Fibroblast of lung (primary cell): ENCODE measurements at regions not wholly inside any gene's neighbourhood (a gene's known extent, or its start where the extent isn't known, plus 50 kb on each side); places are given as distances from the start of the nearest gene placed in this dataset.

ENCODE experiments used
- DNase-seq, 2 donors: peaks; one replicate each; pipeline versions ENCODE4 v3.0.0 to v3.0.0-alpha.2; 2010; ENCODE audit warnings: low read depth in 2 of 2
- H2AFZ ChIP-seq: 2 replicates; pipeline ENCODE4 v1.5.1; 2012; ENCODE audit warnings: low read length, control low read depth, inconsistent platforms
- H3K27ac ChIP-seq: 2 replicates; pipeline ENCODE4 v1.5.1; 2011; ENCODE audit warnings: low read length, control low read depth; ENCODE audit not compliant: insufficient read depth
- H3K27me3 ChIP-seq: 2 replicates; pipeline ENCODE4 v1.5.1; 2011; ENCODE audit warnings: mild to moderate bottlenecking, low read length; ENCODE audit not compliant: control insufficient read depth, insufficient read depth
- H3K36me3 ChIP-seq: 2 replicates; pipeline ENCODE4 v1.5.1; 2011; ENCODE audit warnings: low read length; ENCODE audit not compliant: control insufficient read depth, insufficient read depth
- H3K4me1 ChIP-seq: 2 replicates; pipeline ENCODE4 v1.5.1; 2011; ENCODE audit warnings: low read length; ENCODE audit not compliant: control insufficient read depth, insufficient read depth; ENCODE audit errors: extremely low read depth
- H3K4me2 ChIP-seq: 2 replicates; pipeline ENCODE4 v1.5.1; 2011; ENCODE audit warnings: low read length, control low read depth; ENCODE audit not compliant: insufficient read depth; ENCODE audit errors: extremely low read depth
- H3K4me3 ChIP-seq, 4 experiments: fragments of 200-600 bp in 1 of 4; sonication (generic) in 1 of 4; replicated peaks in 1 of 4; 2 replicates each; pipeline ENCODE4 v1.5.1; 2011 to 2016; ENCODE audit warnings: low read length in 4 of 4, low read depth in 3 of 4, mild to moderate bottlenecking in 3 of 4, control low read depth in 2 of 4, inconsistent platforms in 1 of 4, mixed read lengths in 1 of 4; ENCODE audit not compliant: insufficient read depth in 1 of 4; ENCODE audit errors: control extremely low read depth in 1 of 4
- H3K79me2 ChIP-seq: 2 replicates; pipeline ENCODE4 v1.5.1; 2012; ENCODE audit warnings: mild to moderate bottlenecking, low read length, inconsistent platforms; ENCODE audit not compliant: control insufficient read depth, insufficient read depth
- H3K9ac ChIP-seq: 2 replicates; pipeline ENCODE4 v1.5.1; 2011; ENCODE audit warnings: mild to moderate bottlenecking, low read length, control low read depth; ENCODE audit not compliant: insufficient read depth
- H3K9me3 ChIP-seq: 2 replicates; pipeline ENCODE4 v1.5.1; 2012; ENCODE audit warnings: low read depth, low read length; ENCODE audit not compliant: control insufficient read depth, insufficient read depth
- H4K20me1 ChIP-seq: 2 replicates; pipeline ENCODE4 v1.5.1; 2011; ENCODE audit warnings: low read length; ENCODE audit not compliant: control insufficient read depth, insufficient read depth; ENCODE audit errors: extremely low read depth
- EZH2 ChIP-seq: IDR thresholded peaks from 2 replicates; pipeline ENCODE4 v1.5.1; 2012; ENCODE audit warnings: low read length, control low read depth, mild to moderate bottlenecking; ENCODE audit errors: missing control alignments
- TF ChIP-seq, protein P1 (sequence below), 2 donors: IDR thresholded peaks in 1 of 2; conservative IDR thresholded peaks in 1 of 2; 1 replicate in 1 of 2; 2 replicates in 1 of 2; pipeline ENCODE4 v1.5.1; 2011 to 2012; ENCODE audit warnings: low read length in 2 of 2, control low read depth in 1 of 2, inconsistent platforms in 1 of 2, low read depth in 1 of 2, mild to moderate bottlenecking in 1 of 2

DNA sequence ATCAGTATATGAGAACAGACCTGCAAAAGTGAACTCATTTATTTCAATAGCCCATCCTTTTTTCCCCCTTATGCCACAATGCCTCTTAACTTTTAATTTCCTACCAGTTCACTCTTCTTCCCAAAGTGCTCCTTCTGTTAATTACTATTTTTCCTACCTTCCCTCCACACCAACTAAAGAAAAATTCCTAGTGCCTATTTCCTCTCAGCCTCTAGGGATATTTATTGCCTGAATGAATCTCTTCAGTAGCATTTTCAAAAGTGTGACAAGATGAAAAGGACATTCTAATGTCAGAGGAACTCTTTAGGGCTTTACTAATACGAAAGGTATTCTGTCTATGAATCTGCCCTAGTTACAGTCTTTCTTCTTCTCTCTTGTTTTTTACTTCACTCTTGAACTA is 181.1 kb upstream of the SPRY1 start:
- no peak for DNase-seq
- no peak overlapping the region for H3K9ac ChIP-seq
- H3K27me3 ChIP-seq = no peaks in the 10 kb centered on the region
- no peaks in the 10 kb centered on the region for H3K9me3 ChIP-seq
- H3K27ac ChIP-seq = no peak overlapping the region
- H3K79me2 ChIP-seq = no peaks in the 10 kb centered on the region
- H3K4me1 ChIP-seq = no peaks in the 10 kb centered on the region
- no peak overlapping the region for H3K4me3 ChIP-seq
- no peaks in the 10 kb centered on the region for H4K20me1 ChIP-seq
- no peak for TF ChIP-seq EZH2
- TF ChIP-seq, protein P1, sequence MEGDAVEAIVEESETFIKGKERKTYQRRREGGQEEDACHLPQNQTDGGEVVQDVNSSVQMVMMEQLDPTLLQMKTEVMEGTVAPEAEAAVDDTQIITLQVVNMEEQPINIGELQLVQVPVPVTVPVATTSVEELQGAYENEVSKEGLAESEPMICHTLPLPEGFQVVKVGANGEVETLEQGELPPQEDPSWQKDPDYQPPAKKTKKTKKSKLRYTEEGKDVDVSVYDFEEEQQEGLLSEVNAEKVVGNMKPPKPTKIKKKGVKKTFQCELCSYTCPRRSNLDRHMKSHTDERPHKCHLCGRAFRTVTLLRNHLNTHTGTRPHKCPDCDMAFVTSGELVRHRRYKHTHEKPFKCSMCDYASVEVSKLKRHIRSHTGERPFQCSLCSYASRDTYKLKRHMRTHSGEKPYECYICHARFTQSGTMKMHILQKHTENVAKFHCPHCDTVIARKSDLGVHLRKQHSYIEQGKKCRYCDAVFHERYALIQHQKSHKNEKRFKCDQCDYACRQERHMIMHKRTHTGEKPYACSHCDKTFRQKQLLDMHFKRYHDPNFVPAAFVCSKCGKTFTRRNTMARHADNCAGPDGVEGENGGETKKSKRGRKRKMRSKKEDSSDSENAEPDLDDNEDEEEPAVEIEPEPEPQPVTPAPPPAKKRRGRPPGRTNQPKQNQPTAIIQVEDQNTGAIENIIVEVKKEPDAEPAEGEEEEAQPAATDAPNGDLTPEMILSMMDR (conservative IDR thresholded peaks at IDR 0.05 in 1 of 2, IDR thresholded peaks at IDR 0.05 in 1 of 2; ENCODE audit: low read depth in 1 of 2, low read length in 2 of 2) = no peak
- H3K4me2 ChIP-seq = no peak overlapping the region
- H2AFZ ChIP-seq = no peak overlapping the region
- no peaks in the 10 kb centered on the region for H3K36me3 ChIP-seq

DNA sequence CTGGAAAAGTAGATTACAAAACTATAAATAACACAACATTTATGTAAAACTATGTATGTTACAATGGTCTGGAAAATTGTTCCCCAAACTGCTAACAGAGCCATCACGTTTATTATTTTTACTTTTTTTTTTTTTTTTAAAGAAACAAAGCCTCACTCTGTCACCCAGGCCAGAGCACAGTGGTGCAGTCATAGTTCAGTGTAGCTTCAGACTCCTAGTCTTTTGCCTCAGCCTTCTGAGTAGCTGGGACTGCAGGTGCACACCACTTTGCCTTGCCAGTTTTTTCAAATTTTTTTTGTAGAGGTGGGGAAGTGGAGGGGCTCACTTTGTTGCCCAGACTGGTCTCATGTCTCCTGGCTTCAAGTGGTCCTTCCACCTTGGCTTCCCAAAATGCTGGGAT is 180.1 kb upstream of the SPRY1 start:
- DNase-seq = no peak
- H3K9me3 ChIP-seq = no peaks in the 10 kb centered on the region
- no peaks in the 10 kb centered on the region for H3K27me3 ChIP-seq
- no peaks in the 10 kb centered on the region for H3K79me2 ChIP-seq
- H3K4me2 ChIP-seq = no peak overlapping the region
- TF ChIP-seq, protein P1 (conservative IDR thresholded peaks at IDR 0.05 in 1 of 2, IDR thresholded peaks at IDR 0.05 in 1 of 2; ENCODE audit: low read depth in 1 of 2, low read length in 2 of 2) = no peak
- TF ChIP-seq EZH2 = no peak
- H3K36me3 ChIP-seq = no peaks in the 10 kb centered on the region
- H3K9ac ChIP-seq = no peak overlapping the region
- no peaks in the 10 kb centered on the region for H4K20me1 ChIP-seq
- no peak overlapping the region for H2AFZ ChIP-seq
- no peaks in the 10 kb centered on the region for H3K4me1 ChIP-seq
- H3K27ac ChIP-seq = no peak overlapping the region
- no peak overlapping the region for H3K4me3 ChIP-seq

DNA sequence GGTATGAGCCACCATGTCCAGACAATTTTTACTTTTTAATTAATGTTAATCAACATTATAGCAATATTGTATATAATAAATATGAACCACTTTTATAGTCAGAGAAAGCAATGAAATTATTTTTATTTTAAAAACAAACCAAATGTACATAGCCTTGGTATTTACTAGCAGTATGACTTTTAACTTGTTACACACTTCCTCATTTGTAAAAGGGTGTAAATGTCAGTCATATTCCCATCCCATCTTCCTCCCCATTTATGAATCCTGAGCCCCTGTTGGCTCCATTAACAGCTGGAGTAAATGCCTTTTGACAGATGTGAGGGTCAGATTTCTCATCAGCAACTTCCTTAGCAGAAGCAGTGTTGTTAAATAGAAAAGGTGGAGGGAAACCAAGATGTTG is 179.6 kb upstream of the SPRY1 start:
- H3K4me1 ChIP-seq = no peaks in the 10 kb centered on the region
- H3K9ac ChIP-seq = no peak overlapping the region
- H3K27me3 ChIP-seq = no peaks in the 10 kb centered on the region
- no peak overlapping the region for H3K27ac ChIP-seq
- no peak overlapping the region for H2AFZ ChIP-seq
- DNase-seq = no peak
- no peaks in the 10 kb centered on the region for H4K20me1 ChIP-seq
- H3K4me3 ChIP-seq = no peak overlapping the region
- no peaks in the 10 kb centered on the region for H3K36me3 ChIP-seq
- no peaks in the 10 kb centered on the region for H3K9me3 ChIP-seq
- TF ChIP-seq EZH2 = no peak
- TF ChIP-seq, protein P1 (conservative IDR thresholded peaks at IDR 0.05 in 1 of 2, IDR thresholded peaks at IDR 0.05 in 1 of 2; ENCODE audit: low read depth in 1 of 2, low read length in 2 of 2) = no peak
- no peaks in the 10 kb centered on the region for H3K79me2 ChIP-seq
- H3K4me2 ChIP-seq = no peak overlapping the region
